Epithelial cell of prostate (primary cell): ENCODE measurements at regions not wholly inside any gene's neighbourhood (a gene's known extent, or its start where the extent isn't known, plus 50 kb on each side); places are given as distances from the start of the nearest gene placed in this dataset.

Source experiments
- DNase-seq: peaks from one replicate; pipeline ENCODE4 v3.0.0-alpha.2; 2011; ENCODE audit warnings: low read depth, low spot score
- H3K27ac ChIP-seq: fragments of 450-650 bp; 2 replicates; pipeline ENCODE4 v1.5.1; 2017; ENCODE audit warnings: mild to moderate bottlenecking

DNA sequence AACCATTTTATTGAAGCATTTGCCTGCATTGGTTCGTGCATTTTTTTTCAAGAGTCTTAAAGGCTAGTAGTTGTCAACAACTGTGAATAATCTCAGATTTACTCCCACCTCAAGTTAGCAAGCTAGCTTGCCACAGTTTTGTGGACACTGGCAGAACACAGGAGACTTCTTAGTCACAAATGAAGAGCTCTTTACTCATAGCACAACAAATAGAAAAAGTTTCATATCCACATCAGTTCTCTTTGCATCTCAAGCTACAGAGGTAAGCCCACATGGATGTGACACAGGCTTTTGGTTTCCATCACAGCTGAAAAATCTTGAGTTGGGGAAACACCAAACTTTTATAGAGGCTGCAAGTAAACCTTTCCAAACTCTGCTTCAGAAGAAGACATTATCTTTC is 2315.7 kb upstream of the TENM3 start:
- H3K27ac ChIP-seq: no peak overlapping the region
- DNase-seq: no peak

DNA sequence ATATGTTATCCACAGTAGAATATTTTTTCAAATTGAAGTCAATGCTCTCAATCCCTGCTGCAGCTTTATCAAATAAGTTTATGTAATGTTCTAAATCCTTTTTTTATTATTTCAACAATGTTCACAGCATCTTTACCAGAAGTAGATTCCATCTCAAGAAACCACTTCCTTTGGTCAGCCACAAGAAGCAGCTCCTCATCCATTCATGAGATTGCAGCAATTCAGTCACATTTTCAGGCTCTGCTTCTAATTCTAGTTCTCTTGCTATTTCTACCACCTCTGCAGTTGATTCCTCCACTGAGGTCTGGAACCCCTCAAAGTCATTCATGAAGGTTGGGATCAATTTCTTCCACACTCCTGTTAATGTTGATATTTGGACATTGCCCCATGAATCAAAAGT is 2301.3 kb upstream of the TENM3 start:
- H3K27ac ChIP-seq: no peak overlapping the region
- no peak for DNase-seq

- H3K27ac ChIP-seq: no peak overlapping the region
- no peak for DNase-seq
Measured at GRCh38 chr4:179976777-179977176, 2266.4 kb upstream of the TENM3 start.

GRCh38 chr4:179977378-179977777 is 2265.8 kb upstream of the TENM3 start:
- no peak overlapping the region for H3K27ac ChIP-seq
- DNase-seq: no peak

GRCh38 chr4:179981161-179981560 is 2262.0 kb upstream of the TENM3 start:
- DNase-seq: no peak
- H3K27ac ChIP-seq: no peak overlapping the region

GRCh38 chr4:179989975-179990374 is 2253.2 kb upstream of the TENM3 start:
- no peak overlapping the region for H3K27ac ChIP-seq
- no peak for DNase-seq

- H3K27ac ChIP-seq: no peak overlapping the region
- DNase-seq: no peak
Measured at GRCh38 chr4:180009316-180009715, 2233.9 kb upstream of the TENM3 start.

- H3K27ac ChIP-seq: no peak overlapping the region
- DNase-seq: no peak
Measured at GRCh38 chr4:180028682-180029081, 2214.5 kb upstream of the TENM3 start.

GRCh38 chr4:180031330-180031729 is 2211.9 kb upstream of the TENM3 start:
- no peak overlapping the region for H3K27ac ChIP-seq
- DNase-seq: no peak

GRCh38 chr4:180041576-180041975 is 2201.6 kb upstream of the TENM3 start:
- DNase-seq: no peak
- no peak overlapping the region for H3K27ac ChIP-seq

DNA sequence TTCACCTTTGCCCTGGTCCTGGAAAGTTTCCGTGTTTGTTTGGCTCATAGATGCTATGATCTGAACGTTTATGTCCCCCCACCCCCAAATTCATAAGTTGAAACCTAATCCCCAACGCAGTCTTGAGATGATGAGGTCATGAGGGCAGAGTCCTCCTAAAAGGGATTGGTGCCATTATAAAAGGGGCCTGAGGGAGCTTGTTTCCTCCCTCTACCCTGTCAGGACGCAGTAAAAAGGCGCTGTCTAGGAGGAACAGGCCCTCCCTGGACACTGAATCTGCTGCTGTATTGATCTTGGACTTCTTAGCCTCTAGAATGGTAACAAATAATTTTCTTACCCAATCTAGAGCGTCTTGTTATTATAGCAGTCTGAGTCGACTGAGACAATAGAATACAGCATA is 2190.6 kb upstream of the TENM3 start:
- no peak overlapping the region for H3K27ac ChIP-seq
- DNase-seq: no peak

DNA sequence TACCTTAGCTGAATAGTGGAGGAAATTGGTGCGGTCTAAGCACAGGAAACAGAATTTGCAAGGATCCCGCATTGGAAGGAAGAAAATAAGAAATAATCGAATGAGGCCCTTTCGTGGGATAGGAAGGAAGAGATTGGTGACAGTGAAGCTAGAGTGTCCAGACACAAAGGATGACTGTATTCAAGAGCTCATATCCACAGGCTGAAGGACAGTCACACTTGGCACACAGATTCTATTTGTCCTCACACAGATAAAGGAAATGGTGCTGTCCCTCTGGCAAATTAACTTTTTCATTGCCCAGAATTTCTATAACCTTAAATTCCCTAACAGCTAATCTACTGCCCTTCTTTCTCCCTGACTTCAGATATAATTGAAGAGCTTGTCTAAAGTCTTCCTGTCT is 2188.9 kb upstream of the TENM3 start:
- H3K27ac ChIP-seq: no peak overlapping the region
- no peak for DNase-seq

- no peak for DNase-seq
- H3K27ac ChIP-seq: no peak overlapping the region
Measured at GRCh38 chr4:180057299-180057721, 2185.9 kb upstream of the TENM3 start.

- H3K27ac ChIP-seq: no peak overlapping the region
- DNase-seq: no peak
Measured at GRCh38 chr4:180057891-180058671, 2185.1 kb upstream of the TENM3 start.

DNA sequence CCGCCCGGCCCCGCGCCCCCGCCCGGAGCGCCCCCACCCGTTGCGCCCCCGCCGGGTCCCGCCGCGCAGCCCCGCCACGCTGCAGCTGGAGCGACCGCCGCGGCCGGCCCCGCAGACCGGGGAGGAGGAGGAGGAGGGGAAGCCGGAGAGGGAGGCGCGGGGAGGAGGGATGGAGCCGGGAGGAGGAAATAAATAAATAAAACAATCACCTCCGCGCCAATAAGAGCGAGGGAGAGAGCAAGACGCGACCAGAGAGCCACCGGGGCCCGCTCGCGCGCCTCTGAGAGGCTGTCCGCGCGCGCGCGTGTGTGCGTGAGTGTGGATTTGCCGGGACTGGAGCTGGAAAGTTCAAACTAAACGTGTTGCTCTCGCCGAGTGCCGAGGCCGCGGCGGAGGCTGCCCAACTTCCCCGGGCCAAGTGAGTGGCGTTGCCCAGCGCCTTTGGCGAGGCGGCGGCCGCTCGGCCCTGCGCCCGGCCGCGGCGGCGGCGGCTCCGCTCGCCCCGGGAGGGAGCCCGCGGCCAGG is 2184.4 kb upstream of the TENM3 start:
- no peak for DNase-seq
- H3K27ac ChIP-seq: no peak overlapping the region

DNA sequence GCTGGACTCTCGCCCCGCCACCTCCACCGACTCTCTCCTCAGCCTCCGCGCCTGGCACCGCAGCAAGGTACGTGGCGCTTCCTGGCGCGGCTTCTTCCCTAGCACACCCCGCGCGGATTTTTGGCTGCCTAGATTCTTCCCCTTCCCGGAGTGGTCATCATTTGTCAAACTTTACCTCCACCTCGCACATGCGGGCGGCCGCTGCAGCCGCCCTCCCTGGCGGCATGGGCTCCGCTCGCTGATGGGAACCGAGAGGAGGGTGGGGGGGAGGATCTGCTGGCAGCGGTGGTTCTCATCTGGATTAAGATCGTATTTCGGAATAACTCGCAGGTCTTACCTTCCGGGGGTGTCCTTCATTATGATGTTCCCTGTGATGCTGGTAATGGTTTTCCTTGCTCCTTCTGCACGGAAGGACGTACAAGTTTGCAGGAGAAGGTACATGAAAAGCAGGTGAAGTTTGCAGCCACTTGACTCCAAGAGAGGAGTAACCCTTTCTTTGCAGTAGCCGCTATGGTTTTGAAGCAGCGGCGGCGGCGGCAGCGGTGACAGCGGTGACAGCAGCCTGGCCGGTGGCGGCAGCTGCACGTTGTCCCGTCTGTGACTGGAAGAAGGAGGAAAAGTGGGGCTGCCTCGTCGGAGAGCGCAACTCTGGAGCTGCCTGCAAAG is 2183.9 kb upstream of the TENM3 start:
- H3K27ac ChIP-seq: no peak overlapping the region
- no peak for DNase-seq

DNA sequence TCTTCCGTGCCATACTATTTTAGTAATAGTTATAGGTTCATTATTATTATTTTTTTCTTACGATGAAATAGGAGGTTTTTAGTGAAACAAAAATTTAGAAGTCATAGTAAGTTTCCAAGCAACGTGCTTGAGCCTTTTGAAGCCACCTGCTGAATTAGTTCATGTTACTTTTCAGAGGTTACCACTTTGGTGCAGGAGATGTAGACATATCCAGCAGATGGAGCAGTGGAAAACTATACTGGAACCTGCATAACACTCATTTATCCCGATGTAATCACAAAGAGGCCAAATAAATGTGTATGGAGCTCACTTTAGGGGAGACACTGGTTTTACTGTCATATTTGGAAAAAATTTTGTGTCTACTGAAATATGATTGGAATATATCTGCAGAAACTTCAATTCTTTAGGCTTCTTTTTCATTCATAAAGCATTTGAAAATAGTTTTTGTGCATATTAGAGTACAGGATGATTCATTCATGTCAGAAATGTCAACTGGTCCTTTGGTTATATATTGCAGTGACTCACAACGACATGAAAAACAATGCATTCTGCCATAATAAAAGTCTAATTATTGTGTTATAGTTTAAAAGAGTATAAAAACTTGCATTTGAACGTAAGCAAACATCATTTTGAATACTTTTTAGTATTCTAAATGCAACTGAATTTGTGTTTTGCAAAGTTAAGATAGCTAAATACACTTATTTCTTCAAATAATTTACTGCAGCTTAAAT is 2182.9 kb upstream of the TENM3 start:
- no peak for DNase-seq

GRCh38 chr4:180081072-180081471 is 2162.1 kb upstream of the TENM3 start:
- DNase-seq: no peak

More for the DNA sequence above, 2182.9 kb upstream of the TENM3 start:
- no peak overlapping the region for H3K27ac ChIP-seq

GRCh38 chr4:180084561-180084960 is 2158.6 kb upstream of the TENM3 start:
- no peak for DNase-seq
- no peak overlapping the region for H3K27ac ChIP-seq

More at GRCh38 chr4:180081072-180081471, 2162.1 kb upstream of the TENM3 start:
- H3K27ac ChIP-seq: no peak overlapping the region

DNA sequence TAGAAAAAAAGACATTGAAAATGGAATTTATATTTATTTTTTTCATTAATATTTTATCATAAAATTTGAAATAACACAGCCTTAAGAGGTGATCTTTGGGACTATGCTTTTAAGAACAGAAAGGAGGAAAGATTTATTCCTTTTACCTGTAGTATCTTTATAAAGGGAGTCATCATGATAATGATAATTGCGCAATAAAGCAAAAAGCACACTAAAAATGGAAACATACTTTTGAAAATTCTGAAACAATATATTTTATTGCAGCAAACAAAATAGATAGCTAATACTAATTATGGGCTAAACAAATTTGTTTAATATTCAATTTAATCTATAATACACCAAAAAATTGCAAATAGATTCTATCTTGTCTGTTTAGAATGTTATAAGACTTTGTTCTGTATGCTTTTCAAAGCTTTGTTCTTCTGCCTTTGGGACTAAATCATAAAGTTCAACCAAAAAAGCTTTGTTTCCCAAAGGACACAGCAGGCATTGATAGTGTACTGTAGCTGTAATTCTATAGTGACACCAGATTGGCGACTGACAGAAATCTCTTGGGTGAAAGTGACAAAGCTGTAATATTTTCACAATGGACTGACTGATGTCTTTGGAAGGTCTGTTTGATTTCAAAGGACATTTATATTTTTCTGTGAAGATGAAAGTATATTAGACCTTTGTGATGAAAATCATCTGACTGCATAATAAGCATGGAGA is 2156.6 kb upstream of the TENM3 start:
- DNase-seq: no peak
- no peak overlapping the region for H3K27ac ChIP-seq
